GM18907 (cell line): ENCODE measurements at regions not wholly inside any gene's neighbourhood (a gene's known extent, or its start where the extent isn't known, plus 50 kb on each side); places are given as distances from the start of the nearest gene placed in this dataset.

Experiments
- ATAC-seq: cut with Tn5 transposase; IDR thresholded peaks from one replicate; pipeline ENCODE4 v1.9.1; 2021; ENCODE audit warnings: mild to moderate bottlenecking, moderate library complexity; ENCODE audit not compliant: unreplicated experiment

GRCh38 chr20:24738058-24738775, 210.9 kb upstream of the CST7 start:
- no peak for ATAC-seq

GRCh38 chr20:24738981-24739633, 210.0 kb upstream of the CST7 start:
- peak; percentile 59 for ATAC-seq

DNA sequence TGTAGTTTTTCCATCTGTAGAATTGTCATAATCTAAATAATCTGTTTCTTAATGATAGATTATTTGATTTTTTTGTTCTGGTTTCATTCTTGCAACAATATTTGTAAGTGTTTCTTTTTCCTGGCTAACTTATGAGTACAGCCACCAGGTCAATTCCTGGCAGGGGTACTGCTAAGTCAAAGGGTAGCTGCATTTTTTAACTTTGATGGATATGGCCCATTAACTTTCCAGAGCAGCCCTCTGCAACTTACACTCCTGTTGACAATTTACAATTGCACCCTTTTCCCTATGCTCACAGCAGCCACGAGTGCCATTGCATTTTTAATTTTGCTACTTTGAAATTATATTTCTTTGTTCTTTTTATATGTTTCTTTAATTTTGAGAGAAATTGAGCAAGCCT, 209.3 kb upstream of the CST7 start:
- ATAC-seq: no peak

DNA sequence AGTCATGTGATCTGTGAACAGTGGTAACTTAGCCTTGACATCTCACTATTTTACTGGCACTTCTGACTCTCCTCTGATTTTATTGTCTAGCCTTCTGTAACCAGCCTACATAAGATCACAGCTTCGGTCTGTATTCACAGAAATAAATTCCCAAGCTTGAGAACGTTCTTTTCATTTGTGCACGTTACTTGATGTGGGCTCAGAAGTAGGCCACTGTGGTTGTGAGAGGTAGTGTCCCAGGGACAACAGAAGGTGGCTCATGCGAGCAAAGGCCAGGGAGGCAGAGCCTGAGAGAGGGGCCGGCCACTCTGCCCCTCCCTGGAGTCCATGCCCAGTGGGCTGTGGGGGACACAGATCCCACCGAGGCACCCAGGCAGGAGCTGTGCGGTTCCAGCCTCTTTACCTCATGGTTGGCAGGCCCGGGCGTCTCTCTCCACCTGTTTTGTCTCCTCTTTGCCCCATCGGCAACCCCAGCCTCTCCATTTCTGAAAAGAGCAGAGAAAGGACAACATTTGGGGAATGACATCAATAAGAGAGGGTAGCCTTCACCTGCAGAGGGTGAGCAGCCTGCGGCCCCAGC, 207.5 kb upstream of the CST7 start:
- ATAC-seq: no peak

- no peak for ATAC-seq
Measured at GRCh38 chr20:24742436-24742835, 206.6 kb upstream of the CST7 start.

DNA sequence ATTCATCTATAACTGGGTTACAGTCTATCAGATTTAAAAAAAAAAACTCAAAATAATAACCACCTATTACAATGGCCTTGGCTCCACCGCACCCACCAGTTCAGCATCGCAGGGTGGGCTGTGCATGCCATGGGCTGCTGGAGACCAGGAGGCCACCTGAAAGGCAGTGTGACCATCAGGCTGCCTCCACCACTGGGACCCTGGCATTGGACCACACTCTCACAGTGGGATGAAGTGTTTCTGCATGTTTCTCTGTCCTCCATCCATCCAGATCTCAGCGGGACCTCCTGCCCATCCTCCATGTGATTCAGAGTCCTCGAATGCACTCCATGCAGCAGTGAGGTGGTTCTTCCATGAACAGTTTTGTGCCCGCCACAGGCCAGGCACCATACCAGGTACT, 206.1 kb upstream of the CST7 start:
- no peak for ATAC-seq

DNA sequence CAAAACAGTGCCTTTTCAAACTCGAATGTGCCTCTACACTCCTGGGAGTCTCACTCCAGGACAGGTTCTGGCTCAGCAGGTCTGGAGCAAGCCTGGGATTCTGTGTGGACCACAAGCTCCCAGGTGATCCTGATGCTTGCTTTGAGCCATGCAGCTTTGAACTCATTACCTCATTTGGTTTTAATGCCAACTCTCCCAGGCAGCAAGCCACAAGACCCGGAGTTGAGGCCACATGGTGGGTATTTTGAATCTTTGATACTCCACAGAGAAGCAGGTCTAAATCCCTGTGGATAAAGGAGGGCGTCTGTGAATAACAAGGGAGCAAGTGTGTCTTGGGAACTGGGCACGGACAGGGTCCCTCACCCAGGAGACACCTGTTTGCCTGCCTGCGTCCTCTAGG, 205.4 kb upstream of the CST7 start:
- ATAC-seq: no peak

DNA sequence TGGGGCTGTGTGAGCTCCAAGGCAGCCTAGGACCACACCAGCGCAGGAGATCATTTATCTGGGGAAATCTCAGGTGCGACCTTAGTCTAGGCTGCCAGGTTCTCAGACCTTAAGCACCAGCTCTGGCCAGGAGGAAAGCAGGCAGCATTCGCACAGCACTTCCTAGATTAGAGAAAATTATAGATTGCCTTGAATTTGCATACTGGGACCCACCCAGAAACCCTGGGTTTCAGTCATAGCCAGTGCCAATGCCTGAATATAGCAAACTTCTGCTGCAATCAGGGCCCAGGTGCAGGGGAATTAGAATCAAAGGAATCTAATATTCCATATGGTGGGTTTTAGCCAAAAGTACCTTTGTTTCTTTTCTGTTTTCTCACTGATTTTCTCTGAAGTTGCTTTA, 204.3 kb upstream of the CST7 start:
- ATAC-seq: no peak

DNA sequence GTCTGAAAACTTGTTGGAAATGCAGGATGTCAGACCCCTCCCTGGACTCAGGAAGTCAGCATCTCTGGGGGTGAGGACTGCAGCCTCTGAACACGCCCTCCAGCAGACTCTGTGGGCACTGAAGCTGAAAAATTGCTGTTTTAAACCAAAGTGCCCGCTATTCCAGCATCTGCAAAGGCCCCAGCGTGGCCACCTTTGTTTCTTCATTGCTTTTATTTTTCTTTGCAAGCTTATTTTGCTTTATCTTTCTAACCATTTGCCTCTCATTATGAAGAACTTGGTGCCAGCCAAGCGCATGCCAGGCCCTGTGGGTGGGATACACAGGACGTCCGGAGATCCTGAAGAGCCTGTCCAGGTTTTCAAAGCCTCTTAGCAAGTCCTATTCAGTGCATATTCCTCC, 203.9 kb upstream of the CST7 start:
- ATAC-seq: no peak

DNA sequence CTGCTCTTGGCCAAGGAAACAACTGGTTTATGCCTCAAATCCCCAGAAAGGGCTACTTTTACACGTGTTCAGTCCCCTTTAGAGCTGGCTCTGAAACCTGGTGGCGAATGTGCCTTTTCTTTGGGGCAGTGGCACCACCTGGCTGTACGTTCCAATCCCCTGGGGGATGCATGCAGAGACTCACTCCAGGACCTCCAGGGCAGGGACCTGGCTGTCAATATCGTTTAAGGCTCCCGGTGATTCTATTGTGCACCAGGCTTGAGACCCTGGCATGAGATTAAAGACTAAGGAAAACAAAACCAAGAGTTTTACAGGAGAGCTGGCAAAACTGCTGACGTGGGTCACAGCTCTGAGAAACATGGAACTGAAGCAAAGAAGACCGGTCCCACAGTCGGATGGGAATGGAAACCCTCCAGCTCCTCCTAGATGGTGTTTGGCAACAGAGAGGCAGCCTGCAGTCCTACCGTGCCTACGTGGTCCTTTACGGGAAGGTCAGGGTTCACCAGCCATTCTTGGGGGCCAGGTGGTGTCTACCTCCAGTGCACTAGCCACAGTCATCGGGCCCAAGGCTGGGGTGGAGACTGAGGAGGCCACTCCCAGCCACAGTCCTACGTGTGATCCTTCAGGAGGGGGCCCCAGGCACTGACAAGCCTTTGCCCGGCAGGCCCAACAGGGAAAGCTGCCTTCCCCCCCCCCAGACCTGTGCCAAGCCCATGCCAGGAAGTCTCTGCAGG, 203.3 kb upstream of the CST7 start:
- no peak for ATAC-seq

- no peak for ATAC-seq
Measured at GRCh38 chr20:24746351-24746685, 202.8 kb upstream of the CST7 start.

DNA sequence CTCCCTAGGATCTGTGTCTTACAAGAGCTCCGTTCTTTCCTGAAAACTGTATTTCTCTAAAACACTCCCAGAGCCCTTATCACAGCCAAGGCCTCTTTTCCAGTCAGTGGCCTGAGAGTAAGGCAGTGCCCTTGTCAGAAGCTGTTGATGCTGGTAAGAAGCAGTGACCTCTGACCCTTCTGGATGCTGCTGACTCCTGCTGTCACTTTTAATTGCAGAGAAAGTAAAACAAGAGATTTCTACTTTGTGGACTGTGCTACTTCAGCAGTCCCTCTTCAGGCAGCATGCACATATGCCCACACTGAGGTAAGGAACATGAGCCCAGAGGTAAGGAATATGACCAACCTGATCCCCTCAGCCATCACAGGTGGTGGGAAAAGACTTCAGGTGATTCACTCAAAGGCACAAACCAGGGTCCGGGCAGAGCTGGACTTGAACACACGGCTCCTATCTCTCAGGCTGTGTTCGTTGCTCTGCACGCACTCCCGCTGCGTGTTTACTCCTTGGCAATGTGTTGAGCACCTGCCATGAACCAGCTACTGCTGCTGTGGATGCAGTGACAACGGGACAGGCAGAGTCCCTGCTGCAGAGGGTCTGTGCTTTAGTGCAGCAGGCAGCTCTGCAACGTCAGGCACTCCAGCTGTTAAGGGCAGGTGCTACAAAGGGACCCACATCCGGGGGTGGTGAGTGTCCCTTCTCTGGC, 201.9 kb upstream of the CST7 start:
- ATAC-seq: no peak

DNA sequence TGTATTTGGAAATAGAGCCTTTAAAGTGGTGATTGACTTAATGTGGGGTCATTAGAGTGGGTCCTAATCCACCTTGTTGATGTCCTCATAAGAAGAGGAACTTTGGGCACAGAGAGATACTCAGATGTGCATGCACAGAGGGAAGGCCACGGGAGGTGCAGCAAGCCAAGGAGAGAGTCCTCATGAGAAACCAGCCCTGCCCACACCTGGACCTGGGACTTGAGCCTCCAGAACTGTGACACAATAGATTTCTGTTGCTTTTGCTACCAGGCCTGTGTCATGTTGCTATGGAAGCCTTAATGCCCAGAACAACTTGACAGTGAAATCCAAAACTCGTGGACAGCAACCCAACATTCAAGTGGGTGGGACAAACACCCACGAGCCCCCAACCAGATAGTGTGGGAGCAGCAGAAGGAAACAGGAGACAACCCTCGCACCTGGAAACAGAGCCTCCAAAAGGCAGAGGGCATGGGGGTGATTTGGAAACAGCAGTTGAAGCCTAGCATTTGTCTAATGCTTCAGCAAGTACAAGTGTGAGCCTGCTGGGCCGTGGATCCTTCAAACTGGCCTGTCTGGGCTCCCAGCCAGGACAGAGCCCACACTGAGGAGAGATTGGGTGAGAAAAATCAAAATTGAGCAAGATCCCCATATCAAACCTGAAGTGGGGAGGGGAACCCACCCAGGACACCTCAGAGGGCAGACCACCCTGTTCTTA, 201.0 kb upstream of the CST7 start:
- no peak for ATAC-seq

DNA sequence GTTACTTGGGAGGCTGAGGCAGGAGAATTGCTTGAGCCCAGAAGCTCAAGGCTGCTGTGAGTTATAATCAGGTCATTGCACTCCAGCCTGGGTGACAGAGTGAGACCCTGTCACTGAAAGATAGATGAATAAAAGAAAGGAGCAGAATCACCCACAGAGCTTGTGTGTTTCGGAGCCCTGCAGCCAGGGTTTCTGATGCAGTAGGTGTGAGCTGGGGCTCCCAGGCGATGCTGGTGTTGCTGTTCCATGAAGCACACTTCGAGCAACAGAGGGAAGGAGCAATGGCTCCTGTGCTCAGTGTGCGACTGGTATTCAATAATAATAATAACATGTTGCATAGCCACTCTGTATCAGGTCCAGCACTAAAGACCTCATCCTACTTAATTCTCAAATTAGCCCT, 197.5 kb upstream of the CST7 start:
- ATAC-seq: no peak

DNA sequence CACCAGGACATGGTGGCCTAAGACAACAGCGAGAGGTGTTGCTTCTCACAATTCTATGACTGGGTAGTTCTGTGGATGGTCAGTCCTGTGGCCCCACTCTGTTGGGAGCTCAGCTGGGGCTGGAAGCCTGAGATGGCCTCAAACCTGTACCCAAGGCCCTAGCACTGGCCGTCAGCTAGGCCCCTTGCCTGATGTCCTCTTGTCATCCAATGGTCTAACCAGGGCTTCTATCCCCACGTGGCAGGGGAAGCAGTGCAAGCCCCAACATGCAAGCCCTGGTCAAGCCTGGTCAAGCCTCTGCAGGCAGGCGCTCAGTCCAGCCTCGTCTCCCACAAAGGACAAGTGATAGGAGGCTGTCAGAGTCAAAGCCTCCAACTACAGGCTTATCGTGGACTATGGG, 196.5 kb upstream of the CST7 start:
- no peak for ATAC-seq

DNA sequence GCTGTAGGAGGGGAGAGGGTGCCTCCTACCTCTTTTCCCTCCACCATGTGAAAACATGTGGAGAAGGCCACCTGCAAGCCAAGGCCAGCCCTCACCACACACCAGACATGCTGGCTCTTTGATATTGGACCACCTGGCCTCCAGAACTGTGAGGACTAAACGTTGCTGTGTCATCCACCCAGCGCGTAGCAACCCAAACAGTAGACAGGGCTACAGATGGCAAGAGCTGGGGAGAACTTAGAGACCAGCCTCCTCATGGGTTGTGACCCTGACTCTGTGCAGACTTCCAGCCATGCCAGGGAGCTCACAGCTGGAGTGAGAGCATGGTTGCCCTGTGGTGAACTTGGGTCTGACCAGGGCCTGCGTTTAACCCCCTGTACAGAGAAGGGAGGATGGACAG, 195.9 kb upstream of the CST7 start:
- ATAC-seq: no peak

- no peak for ATAC-seq
Measured at GRCh38 chr20:24754691-24755090, 194.4 kb upstream of the CST7 start.

- no peak for ATAC-seq
Measured at GRCh38 chr20:24755411-24755922, 193.6 kb upstream of the CST7 start.

DNA sequence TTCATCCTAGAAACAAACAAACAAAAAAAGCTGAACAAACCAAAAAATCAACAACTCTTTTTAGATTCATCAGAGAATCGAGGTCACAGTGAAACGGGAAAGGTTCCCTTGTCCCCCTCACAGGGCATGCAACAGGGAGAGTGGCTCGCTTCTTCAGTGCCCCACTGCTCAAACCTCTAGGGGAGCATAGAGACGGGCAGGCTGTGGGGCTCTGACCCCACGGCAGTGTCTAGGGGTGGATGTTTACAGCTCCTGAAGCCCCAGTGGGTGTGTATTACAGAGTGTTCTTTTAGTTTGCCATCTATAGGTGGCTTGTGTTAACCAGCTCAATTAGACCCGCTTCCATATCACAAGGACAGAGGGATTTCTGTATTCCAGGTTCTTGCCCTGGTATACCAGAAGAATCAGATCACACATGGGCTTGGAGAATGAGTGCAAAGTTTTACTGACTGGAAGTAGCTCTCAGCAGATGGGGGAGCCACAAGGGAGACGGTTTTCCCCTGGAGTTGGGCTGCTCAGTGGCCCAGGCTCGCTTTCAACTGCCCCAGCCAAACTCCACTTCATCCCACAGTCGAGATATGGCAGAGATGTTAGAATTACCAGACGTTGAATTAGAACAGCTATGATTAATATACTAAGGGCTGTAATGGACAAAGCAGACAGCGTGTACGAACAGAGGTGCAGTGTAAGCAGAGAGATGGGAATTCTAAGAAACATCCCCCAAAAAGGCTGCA, 192.6 kb upstream of the CST7 start:
- no peak for ATAC-seq
